D721Med (cell line): ENCODE measurements at regions not wholly inside any gene's neighbourhood (a gene's known extent, or its start where the extent isn't known, plus 50 kb on each side); places are given as distances from the start of the nearest gene placed in this dataset.
A peak's percentile ranks its signal among the peaks of the same experiment; 100 is the strongest.
"Not testable (repeated sequence)": the region's sequence is repeated elsewhere in the genome, so short reads cannot be mapped to it uniquely, and the experiment has no call there.

ENCODE experiments used
- DNase-seq: peaks from one replicate; pipeline ENCODE4 v3.0.0; 2011; ENCODE audit warnings: low spot score; ENCODE audit not compliant: insufficient read length
- FAIRE-seq: peaks from 2 replicates; lab custom pipeline; 2011; peaks lifted over from hg19 to GRCh38; lab: Jason Lieb, UNC
- TF ChIP-seq, protein P1 (sequence below): IDR thresholded peaks from 2 replicates; pipeline ENCODE4 v1.5.1; 2012; ENCODE audit warnings: mild to moderate bottlenecking, control low read depth; ENCODE audit not compliant: insufficient read depth; ENCODE audit errors: missing control alignments

DNA sequence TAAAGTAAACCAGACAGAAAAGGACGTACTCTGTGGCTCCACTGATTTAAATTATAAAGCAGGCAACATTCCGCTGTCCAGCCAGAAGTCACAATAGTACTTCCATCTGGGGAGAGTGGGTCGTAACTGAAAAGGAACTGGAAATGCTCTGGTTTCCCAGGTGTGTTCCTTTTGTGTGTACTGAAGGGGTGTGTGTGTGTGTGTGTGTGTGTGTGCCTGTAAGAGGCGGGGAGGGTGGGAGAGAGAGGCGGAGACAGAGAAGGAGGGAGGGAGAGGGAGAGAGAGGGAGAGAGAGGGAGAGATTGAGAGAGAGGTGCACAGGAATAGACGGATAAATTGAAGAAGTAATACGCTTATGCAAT is 178.4 kb upstream of the ZNF184 start:
- TF ChIP-seq, protein P1, sequence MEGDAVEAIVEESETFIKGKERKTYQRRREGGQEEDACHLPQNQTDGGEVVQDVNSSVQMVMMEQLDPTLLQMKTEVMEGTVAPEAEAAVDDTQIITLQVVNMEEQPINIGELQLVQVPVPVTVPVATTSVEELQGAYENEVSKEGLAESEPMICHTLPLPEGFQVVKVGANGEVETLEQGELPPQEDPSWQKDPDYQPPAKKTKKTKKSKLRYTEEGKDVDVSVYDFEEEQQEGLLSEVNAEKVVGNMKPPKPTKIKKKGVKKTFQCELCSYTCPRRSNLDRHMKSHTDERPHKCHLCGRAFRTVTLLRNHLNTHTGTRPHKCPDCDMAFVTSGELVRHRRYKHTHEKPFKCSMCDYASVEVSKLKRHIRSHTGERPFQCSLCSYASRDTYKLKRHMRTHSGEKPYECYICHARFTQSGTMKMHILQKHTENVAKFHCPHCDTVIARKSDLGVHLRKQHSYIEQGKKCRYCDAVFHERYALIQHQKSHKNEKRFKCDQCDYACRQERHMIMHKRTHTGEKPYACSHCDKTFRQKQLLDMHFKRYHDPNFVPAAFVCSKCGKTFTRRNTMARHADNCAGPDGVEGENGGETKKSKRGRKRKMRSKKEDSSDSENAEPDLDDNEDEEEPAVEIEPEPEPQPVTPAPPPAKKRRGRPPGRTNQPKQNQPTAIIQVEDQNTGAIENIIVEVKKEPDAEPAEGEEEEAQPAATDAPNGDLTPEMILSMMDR = no peak
- FAIRE-seq (no peak), DNase-seq (no peak)

- DNase-seq (no peak), FAIRE-seq (peak; percentile 55)
- TF ChIP-seq, protein P1 = peak; percentile 16
Observed at GRCh38 chr6:27650620-27651370, 177.9 kb upstream of the ZNF184 start.

DNA sequence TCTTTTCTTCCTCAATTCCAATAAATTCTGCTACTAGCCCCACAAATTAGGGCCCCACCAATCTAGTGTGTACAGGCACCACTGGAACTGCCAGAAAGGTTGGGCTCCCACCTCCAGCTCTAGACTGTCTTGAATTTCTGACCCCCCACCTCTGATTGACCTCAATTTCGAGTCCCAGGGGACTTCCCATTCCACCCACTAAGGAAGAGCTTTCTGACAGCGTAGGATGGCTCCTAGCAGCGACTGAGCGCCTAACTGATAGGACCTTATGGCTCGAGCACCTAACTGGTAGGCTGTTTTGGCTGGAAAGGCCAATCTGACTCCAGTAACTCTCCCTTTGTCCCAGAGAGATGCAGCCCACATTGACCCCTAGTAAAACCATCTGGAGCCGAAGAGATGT is 171.6 kb upstream of the ZNF184 start:
- no peak for FAIRE-seq
- TF ChIP-seq, protein P1 = no peak
- DNase-seq = no peak

DNA sequence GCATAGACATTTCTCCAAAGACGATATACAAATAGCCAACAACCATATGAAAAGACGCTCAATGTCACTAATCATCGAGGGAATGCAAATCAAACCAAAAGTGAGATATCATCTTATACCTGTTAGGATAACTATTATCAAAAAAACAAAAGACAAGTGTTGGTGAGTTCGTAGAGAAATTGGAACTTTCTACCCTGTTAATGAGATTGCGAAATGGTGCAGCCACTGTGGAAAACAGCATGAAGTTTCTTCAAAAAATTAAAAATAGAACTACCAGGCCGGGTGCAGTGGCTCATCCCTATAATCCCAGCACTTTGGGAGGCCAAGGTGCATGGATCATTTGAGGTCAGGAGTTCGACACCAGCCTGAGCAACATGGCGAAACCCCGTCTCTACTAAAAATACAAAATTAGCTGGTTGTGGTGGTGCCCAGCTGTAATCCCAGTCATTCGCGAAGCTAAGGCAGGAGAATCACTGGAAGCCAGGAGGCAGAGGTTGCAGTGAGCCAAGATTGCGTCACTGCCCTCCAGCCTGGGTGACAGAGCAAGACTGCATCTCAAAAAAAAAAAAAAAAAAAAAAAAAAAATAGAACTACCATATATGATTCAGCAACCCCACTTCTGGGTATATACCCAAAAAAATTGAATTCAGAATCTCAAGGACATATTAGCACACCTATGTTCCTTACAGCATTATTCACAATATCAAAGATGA is 170.0 kb upstream of the ZNF184 start:
- FAIRE-seq (no peak), DNase-seq (no peak)
- TF ChIP-seq, protein P1 = no peak

DNA sequence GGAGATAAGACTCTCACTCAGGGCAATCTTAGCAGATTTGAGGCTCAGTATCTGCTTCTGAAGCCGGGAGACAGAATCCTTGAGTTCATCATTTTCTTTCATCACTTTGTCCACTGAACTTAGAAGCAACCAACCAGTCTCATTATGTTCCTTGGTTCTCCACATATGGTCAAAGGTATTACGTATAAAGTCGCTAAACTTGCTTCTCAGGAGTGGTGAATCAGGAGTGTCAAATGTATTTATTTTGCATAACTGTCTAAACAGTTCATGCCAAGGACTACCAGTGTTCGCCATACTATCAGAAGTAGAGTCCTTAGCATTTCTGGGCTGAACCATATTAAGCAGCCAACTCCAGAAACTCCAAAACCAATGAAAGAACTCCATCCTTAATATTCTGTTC is 163.0 kb upstream of the ZNF184 start:
- not testable (repeated sequence) for DNase-seq, FAIRE-seq

GRCh38 chr6:27633221-27633688 is 160.3 kb upstream of the ZNF184 start:
- FAIRE-seq, DNase-seq: not testable (repeated sequence)

DNA sequence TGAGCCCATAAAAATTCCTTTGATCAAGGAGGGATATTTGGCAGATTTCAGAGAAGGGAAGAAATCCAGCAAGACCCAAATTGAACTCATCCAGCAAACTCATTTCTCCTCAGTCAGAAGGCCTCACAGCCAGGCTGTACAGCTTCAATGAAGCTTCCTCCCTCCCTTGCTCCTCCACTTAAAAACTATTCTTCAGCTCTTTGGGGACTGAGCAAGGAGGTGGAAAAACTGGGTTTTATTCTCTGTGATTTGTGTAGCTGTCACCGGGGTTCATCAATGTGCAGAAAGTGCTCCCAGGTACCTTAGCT is 158.7 kb upstream of the ZNF184 start:
- TF ChIP-seq, protein P1 = no peak
- FAIRE-seq = no peak
- DNase-seq = no peak
